ENCODE measurements at regions not wholly inside any gene's neighbourhood (a gene's known extent, or its start where the extent isn't known, plus 50 kb on each side); places are given as distances from the start of the nearest gene placed in this dataset.

GRCh38 chr4:63851496-63851895 lies 557.8 kb downstream of the TECRL start:
- ATAC-seq (replicated peaks in 1 of 2), result no peak
- no peak for DNase-seq
- H3K27ac Mint-ChIP-seq, result no peak overlapping the region
- H3K27me3 Mint-ChIP-seq (ENCODE audit: low read depth), result no peaks in the 10 kb centered on the region
- no peaks in the 10 kb centered on the region for H3K4me1 Mint-ChIP-seq (ENCODE audit: low read depth)
- H3K4me3 Mint-ChIP-seq, result no peak overlapping the region
- no peaks in the 10 kb centered on the region for H3K36me3 Mint-ChIP-seq (ENCODE audit: insufficient read depth in 2 of 2)
- peaks cover 0 to 5% of the 10 kb centered on the region in 2 donors for H3K9me3 Mint-ChIP-seq

DNA sequence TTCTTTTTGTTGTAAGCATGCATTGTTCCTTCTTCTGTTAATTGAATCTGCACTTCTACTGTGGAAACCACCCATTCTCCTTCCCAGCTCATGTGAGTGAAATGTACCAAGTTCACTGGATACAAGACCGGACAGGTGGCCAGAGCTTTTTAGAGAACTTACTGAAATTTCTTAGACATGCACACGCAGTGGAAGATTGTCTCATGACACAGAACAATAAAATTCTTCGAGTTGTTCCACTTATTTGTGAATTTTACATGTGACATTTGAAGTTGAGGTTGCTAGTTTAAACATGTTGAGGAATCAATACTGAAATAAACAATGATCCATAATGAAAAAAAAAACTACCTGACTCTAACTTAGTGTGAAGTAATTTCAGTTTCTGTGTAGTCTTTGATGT lies 568.0 kb downstream of the TECRL start:
- no peak overlapping the region for H3K4me3 Mint-ChIP-seq
- ATAC-seq (replicated peaks in 1 of 2) (no peak), DNase-seq (no peak)
- no peaks in the 10 kb centered on the region for H3K4me1 Mint-ChIP-seq (ENCODE audit: low read depth)
- no peak overlapping the region for H3K27ac Mint-ChIP-seq
- no peaks in the 10 kb centered on the region for H3K9me3 Mint-ChIP-seq
- H3K27me3 Mint-ChIP-seq (ENCODE audit: low read depth), result no peaks in the 10 kb centered on the region
- peaks cover 0 to 1% of the 10 kb centered on the region in 2 donors for H3K36me3 Mint-ChIP-seq (ENCODE audit: insufficient read depth in 2 of 2)

DNA sequence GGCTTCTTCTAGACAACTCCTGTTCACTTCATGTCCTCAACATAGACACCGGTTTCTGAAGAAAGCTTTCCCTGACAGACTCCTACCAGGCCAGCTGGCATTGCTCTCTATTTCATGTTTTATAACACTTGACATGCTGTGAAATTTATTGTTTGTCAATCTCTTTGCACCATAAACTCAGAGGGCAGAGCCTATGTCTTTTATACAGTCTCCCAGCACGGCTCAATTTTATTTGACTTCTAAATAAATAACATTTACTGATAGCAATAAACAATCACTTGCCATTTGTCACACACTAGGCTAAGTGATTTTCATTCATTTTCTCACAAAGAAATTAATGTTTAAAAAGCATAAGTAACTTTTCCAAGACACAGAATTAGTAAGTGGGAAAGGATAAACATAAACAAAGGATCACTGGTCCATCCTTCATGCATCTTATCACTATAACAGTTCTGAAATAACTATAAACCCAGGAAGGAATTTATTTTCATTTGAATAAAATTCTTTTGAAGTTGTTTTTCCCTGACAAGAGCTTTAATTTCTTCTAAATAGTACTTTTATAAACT lies 577.6 kb downstream of the TECRL start:
- Mint-ChIP-seq H3K9me3 (peaks cover 2% of the 10 kb centered on the region in 2 donors), H3K36me3 (ENCODE audit: insufficient read depth in 2 of 2) (no peaks in the 10 kb centered on the region), H3K4me3 (no peak overlapping the region), H3K27me3 (ENCODE audit: low read depth) (no peaks in the 10 kb centered on the region), H3K4me1 (ENCODE audit: low read depth) (no peaks in the 10 kb centered on the region), H3K27ac (no peak overlapping the region)
- no peak for DNase-seq
- no peak for ATAC-seq (replicated peaks in 1 of 2)

- Mint-ChIP-seq H3K4me1 (ENCODE audit: low read depth) (no peaks in the 10 kb centered on the region), H3K4me3 (no peak overlapping the region), H3K27me3 (ENCODE audit: low read depth) (no peaks in the 10 kb centered on the region), H3K36me3 (ENCODE audit: insufficient read depth in 2 of 2) (no peaks in the 10 kb centered on the region), H3K27ac (no peak overlapping the region), H3K9me3 (peaks cover 10 to 12% of the 10 kb centered on the region in 2 donors)
- ATAC-seq (replicated peaks in 1 of 2) (no peak), DNase-seq (no peak)
Measured at GRCh38 chr4:63817196-63817865, 591.9 kb downstream of the TECRL start.

DNA sequence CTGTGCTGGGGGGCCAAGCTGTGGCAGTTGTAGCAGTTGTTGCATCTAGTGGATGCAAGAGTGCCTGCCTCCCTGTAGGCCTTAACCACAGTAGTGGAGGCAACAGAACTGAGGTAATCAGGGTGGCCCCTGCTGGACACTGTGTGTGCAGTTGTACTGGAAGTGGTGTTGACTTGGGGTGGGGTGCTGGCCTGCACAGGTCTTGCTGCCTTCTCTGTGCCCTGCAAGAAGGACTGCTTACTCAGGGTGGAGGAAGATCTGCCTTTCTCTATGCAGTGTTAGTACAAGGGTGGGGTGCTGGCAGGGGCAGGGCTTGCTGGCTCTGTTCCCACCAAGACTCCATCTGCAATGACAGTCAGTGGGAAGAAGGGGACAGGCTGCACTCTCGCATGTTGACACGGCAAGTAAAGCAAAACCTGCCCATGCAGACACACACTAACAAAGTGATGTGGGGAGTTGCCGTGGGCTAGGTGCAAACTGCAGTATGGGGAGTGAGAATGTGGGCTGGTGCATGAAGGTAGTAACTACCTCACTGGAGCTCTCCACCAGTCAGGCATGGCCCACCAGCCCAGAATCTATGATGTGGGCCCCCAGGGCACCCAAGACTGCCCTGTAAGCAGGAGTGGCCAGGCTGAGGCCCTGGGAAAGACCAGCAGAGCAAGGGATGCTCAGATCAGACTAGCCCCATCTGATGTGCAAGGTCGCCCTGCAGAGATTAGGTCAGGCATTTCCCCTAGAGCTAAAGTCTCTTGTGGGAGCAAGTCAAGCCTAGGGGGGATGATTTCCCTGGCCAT lies 594.9 kb downstream of the TECRL start:
- DNase-seq (no peak), ATAC-seq (replicated peaks in 1 of 2) (no peak)
- no peak overlapping the region for H3K27ac Mint-ChIP-seq
- no peaks in the 10 kb centered on the region for H3K36me3 Mint-ChIP-seq (ENCODE audit: insufficient read depth in 2 of 2)
- H3K4me1 Mint-ChIP-seq (ENCODE audit: low read depth), result no peaks in the 10 kb centered on the region
- H3K9me3 Mint-ChIP-seq, result peaks cover 12 to 19% of the 10 kb centered on the region in 2 donors
- no peak overlapping the region for H3K4me3 Mint-ChIP-seq
- no peaks in the 10 kb centered on the region for H3K27me3 Mint-ChIP-seq (ENCODE audit: low read depth)

- Mint-ChIP-seq H3K9me3 (peaks cover 1 to 2% of the 10 kb centered on the region in 2 donors), H3K4me1 (ENCODE audit: low read depth) (no peaks in the 10 kb centered on the region), H3K27ac (no peak overlapping the region), H3K36me3 (ENCODE audit: insufficient read depth in 2 of 2) (no peaks in the 10 kb centered on the region), H3K4me3 (no peak overlapping the region), H3K27me3 (ENCODE audit: low read depth) (no peaks in the 10 kb centered on the region)
- DNase-seq (no peak), ATAC-seq (replicated peaks in 1 of 2) (no peak)
Measured at GRCh38 chr4:63799166-63799565, 610.1 kb downstream of the TECRL start.

DNA sequence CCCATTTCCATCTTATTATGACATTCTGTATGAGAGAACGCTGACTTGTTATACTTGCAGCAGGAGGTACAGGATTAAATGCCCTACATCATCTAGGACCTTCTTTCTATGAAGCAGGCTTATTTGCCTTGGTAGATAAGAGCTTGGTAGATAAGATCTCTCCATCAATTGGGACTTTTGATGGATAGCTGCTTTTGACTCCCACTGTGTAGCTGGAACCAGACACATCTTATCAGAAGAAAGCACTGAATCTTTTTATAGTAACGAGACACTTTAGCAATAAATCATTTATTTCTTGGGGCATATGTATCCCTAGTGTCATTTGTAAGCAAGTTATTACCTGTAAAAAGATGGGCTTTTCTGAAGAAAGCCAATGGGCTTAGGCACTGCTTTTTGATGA lies 613.9 kb downstream of the TECRL start:
- ATAC-seq (replicated peaks in 1 of 2), result no peak
- H3K27me3 Mint-ChIP-seq (ENCODE audit: low read depth), result no peaks in the 10 kb centered on the region

DNA sequence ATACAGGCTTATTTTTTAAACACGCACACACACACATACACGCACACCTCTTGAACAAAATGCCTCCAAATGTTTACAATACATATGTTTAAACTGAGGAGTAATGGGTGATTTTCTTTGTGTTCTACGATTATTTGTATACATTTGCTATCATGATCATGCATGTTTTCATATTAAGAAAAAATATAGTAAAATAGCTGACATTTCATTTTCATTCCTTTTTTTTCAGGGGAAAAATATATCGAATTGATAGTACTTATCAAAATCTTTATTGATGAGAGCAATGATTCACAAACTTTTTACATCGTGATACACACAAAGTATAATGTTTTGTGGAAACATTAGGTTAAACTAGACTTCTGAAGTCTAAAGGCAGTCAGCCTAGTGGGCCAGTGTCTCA lies 618.9 kb downstream of the TECRL start:
- no peaks in the 10 kb centered on the region for H3K4me1 Mint-ChIP-seq (ENCODE audit: low read depth)
- H3K27ac Mint-ChIP-seq, result no peak overlapping the region
- peaks cover 0 to 1% of the 10 kb centered on the region in 2 donors for H3K36me3 Mint-ChIP-seq (ENCODE audit: insufficient read depth in 2 of 2)
- peaks cover 6 to 7% of the 10 kb centered on the region in 2 donors for H3K9me3 Mint-ChIP-seq
- no peaks in the 10 kb centered on the region for H3K27me3 Mint-ChIP-seq (ENCODE audit: low read depth)
- DNase-seq (no peak), ATAC-seq (replicated peaks in 1 of 2) (no peak)
- H3K4me3 Mint-ChIP-seq, result no peak overlapping the region

More for the DNA sequence above, 613.9 kb downstream of the TECRL start:
- no peak overlapping the region for H3K4me3 Mint-ChIP-seq
- no peak overlapping the region for H3K27ac Mint-ChIP-seq
- no peaks in the 10 kb centered on the region for H3K4me1 Mint-ChIP-seq (ENCODE audit: low read depth)
- peaks cover 1 to 4% of the 10 kb centered on the region in 2 donors for H3K9me3 Mint-ChIP-seq
- no peak for DNase-seq
- H3K36me3 Mint-ChIP-seq (ENCODE audit: insufficient read depth in 2 of 2), result peaks cover 0 to 1% of the 10 kb centered on the region in 2 donors

- H3K4me1 Mint-ChIP-seq (ENCODE audit: low read depth), result no peaks in the 10 kb centered on the region
- no peaks in the 10 kb centered on the region for H3K27me3 Mint-ChIP-seq (ENCODE audit: low read depth)
- H3K4me3 Mint-ChIP-seq, result no peak overlapping the region
- DNase-seq, result no peak
- peaks cover 6 to 7% of the 10 kb centered on the region in 2 donors for H3K9me3 Mint-ChIP-seq
- no peak overlapping the region for H3K27ac Mint-ChIP-seq
- H3K36me3 Mint-ChIP-seq (ENCODE audit: insufficient read depth in 2 of 2), result peaks cover 0 to 1% of the 10 kb centered on the region in 2 donors
- ATAC-seq (replicated peaks in 1 of 2), result no peak
Measured at GRCh38 chr4:63788271-63788670, 621.0 kb downstream of the TECRL start.

GRCh38 chr4:63787326-63787725 lies 621.9 kb downstream of the TECRL start:
- Mint-ChIP-seq H3K4me1 (ENCODE audit: low read depth) (no peaks in the 10 kb centered on the region), H3K9me3 (peaks cover 5 to 6% of the 10 kb centered on the region in 2 donors), H3K27me3 (ENCODE audit: low read depth) (no peaks in the 10 kb centered on the region), H3K4me3 (no peak overlapping the region), H3K36me3 (ENCODE audit: insufficient read depth in 2 of 2) (peaks cover 0 to 1% of the 10 kb centered on the region in 2 donors), H3K27ac (no peak overlapping the region)
- DNase-seq, result no peak
- ATAC-seq (replicated peaks in 1 of 2), result no peak

DNA sequence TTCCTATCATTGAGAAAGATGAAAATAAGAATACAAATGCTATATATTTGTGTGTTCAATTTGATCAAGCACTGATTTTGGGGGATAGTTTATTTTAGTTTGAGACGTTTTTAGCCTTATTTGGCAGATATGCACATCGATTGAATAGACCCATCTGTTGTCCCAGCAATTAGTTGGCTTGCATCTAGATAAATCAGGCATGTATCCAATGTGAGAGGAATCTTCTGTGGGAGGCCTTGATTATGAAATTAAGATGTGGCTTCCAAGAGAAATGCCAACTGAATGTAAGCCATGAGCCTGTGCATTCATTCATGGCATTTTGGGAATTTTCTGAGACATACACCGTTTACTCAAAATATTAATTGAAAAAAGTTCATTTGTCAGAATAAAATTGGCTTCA lies 623.1 kb downstream of the TECRL start:
- DNase-seq (no peak), ATAC-seq (replicated peaks in 1 of 2) (no peak)
- Mint-ChIP-seq H3K9me3 (peaks cover 2 to 6% of the 10 kb centered on the region in 2 donors), H3K4me1 (ENCODE audit: low read depth) (no peaks in the 10 kb centered on the region), H3K36me3 (ENCODE audit: insufficient read depth in 2 of 2) (no peaks in the 10 kb centered on the region), H3K27ac (no peak overlapping the region), H3K27me3 (ENCODE audit: low read depth) (no peaks in the 10 kb centered on the region), H3K4me3 (no peak overlapping the region)

DNA sequence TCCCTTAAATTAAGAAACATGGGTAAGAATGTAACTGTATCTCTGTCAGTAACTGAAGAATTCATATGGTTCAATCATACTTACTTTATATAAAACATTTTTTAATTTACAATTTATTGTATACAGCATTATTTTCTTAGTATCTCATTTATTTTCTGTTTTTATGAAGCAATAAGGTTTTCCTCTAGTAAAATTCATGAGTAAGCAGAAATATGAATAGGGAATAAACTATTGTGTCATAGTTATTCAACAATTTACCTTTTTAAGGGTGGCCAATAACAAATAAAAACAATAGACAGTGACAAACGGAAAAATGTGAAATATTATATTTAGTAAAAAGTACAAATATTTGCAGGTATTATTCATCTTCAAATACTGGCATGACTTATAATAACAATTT lies 624.4 kb downstream of the TECRL start:
- ATAC-seq (replicated peaks in 1 of 2) (no peak), DNase-seq (no peak)
- no peaks in the 10 kb centered on the region for H3K4me1 Mint-ChIP-seq (ENCODE audit: low read depth)
- no peaks in the 10 kb centered on the region for H3K27me3 Mint-ChIP-seq (ENCODE audit: low read depth)
- no peak overlapping the region for H3K27ac Mint-ChIP-seq
- H3K36me3 Mint-ChIP-seq (ENCODE audit: insufficient read depth in 2 of 2), result no peaks in the 10 kb centered on the region
- no peak overlapping the region for H3K4me3 Mint-ChIP-seq
- H3K9me3 Mint-ChIP-seq, result peaks cover 4 to 8% of the 10 kb centered on the region in 2 donors

GRCh38 chr4:63777601-63778000 lies 631.6 kb downstream of the TECRL start:
- DNase-seq (no peak), ATAC-seq (replicated peaks in 1 of 2) (no peak)
- H3K4me1 Mint-ChIP-seq (ENCODE audit: low read depth), result no peaks in the 10 kb centered on the region
- H3K36me3 Mint-ChIP-seq (ENCODE audit: insufficient read depth in 2 of 2), result peaks cover 0 to 2% of the 10 kb centered on the region in 2 donors
- H3K4me3 Mint-ChIP-seq, result no peak overlapping the region
- no peaks in the 10 kb centered on the region for H3K27me3 Mint-ChIP-seq (ENCODE audit: low read depth)
- H3K9me3 Mint-ChIP-seq, result peaks cover 10 to 14% of the 10 kb centered on the region in 2 donors
- H3K27ac Mint-ChIP-seq, result no peak overlapping the region

Data from activated T-cell treated with anti-CD3 and anti-CD28 coated beads, Interleukin-2, amount 50 U/mL, for 72 hours (primary cell).